HS-27A (cell line): ENCODE measurements at regions not wholly inside any gene's neighbourhood (a gene's known extent, or its start where the extent isn't known, plus 50 kb on each side); places are given as distances from the start of the nearest gene placed in this dataset.

ENCODE experiments used
- DNase-seq: peaks from one replicate; pipeline ENCODE4 v3.0.0-alpha.2; 2012; ENCODE audit warnings: low read depth, missing footprints

DNA sequence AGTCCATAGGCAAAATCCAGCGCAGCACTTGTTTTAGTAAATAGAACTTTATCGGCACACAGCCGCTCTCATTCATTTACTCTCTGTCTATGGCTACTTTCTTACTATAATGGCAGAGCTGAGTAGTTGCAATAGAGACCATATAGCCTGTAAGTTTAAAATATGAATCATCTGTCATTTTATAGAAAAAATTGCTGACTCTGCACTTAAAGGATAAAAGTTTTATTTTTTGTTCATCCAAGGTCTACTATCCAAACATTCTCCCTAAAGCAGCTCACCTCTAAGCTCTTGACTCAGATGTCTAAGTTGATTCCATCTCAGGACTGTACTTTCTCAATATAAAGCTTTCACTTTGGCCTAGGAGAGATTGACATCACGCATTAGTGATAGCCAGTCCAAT is 825.7 kb downstream of the OLFM4 start:
- DNase-seq, result no peak

DNA sequence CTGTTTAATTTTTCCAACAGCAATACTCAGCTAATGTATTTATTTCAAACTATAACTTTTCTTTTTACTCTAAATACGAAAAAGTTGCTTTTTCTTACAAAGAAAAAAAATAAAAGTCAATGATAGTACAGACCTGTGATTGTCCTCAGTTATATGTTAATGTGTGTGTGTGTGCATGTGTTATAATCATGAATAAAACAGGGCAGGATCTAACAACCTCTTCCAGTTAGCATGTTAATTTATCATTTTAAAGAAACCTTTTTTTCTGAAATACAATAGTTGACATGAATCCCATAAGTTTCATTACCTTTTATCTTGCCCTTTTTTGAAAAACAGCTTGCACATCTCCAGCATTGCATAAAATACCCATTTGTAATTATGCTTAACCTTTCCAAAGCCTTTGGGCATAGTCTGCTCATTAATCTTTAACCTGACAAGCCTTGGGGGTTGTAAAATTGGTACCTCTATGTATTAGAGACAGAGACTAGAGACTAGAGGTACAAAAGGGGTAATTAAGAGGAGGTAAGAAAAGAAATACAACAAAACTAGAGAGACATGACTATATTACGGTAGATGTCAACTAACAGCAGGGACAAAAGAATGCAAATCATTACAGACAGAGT is 828.1 kb downstream of the OLFM4 start:
- no peak for DNase-seq

DNA sequence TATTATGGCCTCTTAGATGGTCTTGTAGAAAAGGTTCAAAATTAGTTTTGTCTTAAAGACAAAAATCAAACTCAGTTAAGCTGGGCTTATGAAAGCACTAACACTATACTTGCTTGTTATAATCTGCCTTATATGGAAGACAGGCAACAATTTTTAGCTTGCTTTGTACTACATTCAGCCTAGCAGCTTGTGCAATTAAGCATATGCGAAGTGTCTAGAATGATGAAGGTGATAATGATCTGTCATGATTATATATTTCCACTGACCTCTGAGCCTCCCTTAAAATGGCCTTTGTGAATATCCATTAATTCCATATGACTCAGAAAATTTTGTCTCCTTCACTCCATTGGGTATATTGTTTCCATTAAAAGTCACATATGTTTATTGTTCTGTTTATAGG is 834.9 kb downstream of the OLFM4 start:
- DNase-seq, result no peak

GRCh38 chr13:53873558-53873957 is 844.9 kb downstream of the OLFM4 start:
- DNase-seq, result no peak

GRCh38 chr13:53878861-53879260 is 850.2 kb downstream of the OLFM4 start:
- DNase-seq, result no peak

GRCh38 chr13:53885997-53886396 is 857.4 kb downstream of the OLFM4 start:
- DNase-seq, result no peak

DNA sequence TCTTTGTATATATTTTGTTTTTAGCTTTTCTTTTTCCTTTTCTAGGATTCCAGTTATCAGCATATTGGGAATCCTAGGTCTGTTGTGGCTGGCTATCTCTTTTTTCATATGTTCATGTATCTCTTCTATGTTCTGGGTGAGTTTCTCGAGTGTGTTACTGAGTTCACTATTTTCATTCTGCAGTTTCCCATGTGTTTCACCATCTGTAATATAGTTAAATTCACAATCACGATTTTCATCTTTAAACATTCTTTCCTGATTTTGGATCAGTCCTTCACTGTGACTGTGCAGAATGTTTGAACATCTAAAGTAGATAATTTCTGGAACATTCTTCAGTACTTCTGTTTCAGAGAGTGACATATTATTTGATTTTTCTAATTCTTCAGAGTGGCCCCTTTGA is 862.1 kb downstream of the OLFM4 start:
- no peak for DNase-seq

DNA sequence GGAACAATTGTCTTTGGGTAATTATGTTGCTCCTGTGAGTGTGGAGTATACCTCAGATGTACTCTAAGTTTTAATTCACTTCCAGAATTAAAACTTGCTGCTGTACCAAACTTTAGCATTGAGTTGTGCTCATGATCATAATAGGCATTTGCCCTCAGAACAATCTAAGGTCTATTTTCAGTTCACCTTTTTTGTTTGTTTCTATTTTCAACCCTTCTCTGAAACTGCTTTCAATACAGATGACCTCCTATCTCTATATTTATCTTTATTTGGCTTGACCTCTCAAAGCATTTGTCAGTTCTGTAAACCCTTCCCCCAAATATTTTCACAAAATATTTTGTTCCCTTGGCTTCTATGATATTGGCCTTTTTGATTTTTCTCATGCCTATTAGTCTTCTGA is 873.0 kb downstream of the OLFM4 start:
- DNase-seq, result no peak

- DNase-seq, result no peak
These were observed 879.3 kb downstream of the OLFM4 start for GRCh38 chr13:53907891-53908290.

- no peak for DNase-seq
These were observed 892.3 kb downstream of the OLFM4 start for GRCh38 chr13:53920916-53921315.

GRCh38 chr13:53921473-53921872 is 892.9 kb downstream of the OLFM4 start:
- DNase-seq, result no peak

DNA sequence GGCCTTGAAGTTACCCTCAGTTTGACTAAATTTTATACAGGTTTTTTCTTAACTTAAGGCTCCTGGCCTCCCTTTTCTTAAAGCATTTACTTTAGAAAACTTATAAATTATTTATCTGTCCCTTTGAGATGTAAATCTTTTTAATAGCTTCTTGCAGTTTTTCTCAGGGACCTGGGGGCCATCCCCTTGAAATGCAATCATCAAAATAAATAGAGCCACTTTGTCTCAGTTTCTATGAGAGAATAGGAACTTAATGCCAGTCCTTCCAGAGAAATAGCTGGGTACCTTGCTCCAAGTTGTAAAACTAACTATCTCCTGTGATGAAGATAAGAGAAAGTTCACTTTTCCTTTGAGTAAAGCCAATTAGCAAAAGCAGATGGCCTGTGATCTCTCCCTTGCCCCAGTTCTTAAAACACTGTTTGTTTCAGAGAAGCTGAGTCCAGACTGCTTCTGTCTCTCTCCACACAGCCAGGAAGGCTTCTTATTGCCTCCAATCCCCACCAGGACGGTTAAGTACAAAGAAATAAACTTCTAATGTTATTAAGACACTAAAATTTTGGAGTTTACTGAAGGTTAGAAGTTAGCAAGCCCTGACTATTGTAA is 913.1 kb downstream of the OLFM4 start:
- DNase-seq, result no peak

GRCh38 chr13:53946500-53946899 is 917.9 kb downstream of the OLFM4 start:
- DNase-seq, result no peak

DNA sequence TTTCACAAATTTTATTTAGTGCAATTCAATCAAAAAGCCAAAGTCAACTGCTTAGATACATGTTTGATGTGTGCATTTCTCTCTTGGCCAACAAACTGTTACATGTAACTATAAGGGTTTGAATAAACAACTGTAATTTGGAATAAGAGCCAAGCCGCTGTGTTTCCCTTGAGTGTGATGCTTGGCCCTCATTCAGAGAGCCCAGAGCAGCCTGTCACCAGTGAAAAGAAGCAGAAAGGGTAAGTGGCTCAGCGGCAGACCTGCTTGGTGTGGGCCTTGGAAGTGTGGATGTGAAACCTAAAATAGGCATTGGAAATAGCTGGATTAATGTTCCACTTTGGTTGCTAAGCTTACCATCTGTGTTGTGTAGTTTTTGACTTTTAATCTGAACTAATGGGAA is 924.6 kb downstream of the OLFM4 start:
- DNase-seq, result no peak
